Left lung (tissue), 4 donors: ENCODE measurements at regions not wholly inside any gene's neighbourhood (a gene's known extent, or its start where the extent isn't known, plus 50 kb on each side); places are given as distances from the start of the nearest gene placed in this dataset.
A peak's percentile ranks its signal among the peaks of the same experiment; 100 is the strongest.
"Not testable (repeated sequence)": the region's sequence is repeated elsewhere in the genome, so short reads cannot be mapped to it uniquely, and the experiment has no call there.

Source experiments
- ATAC-seq: fragments of 200-7000 bp; cut with Tn5 transposase; one replicate; pipeline ENCODE4 v1.9.1; 2020; ENCODE audit warnings: moderate library complexity
- DNase-seq, 4 donors: peaks; one replicate each; pipeline ENCODE4 v3.0.0-alpha.2; 2013 to 2020
- H3K27ac ChIP-seq, 2 donors: fragments of 200-600 bp; sonication (generic) in 1 of 2; one replicate each; pipeline versions ENCODE4 v1.5.0 to v1.8.0; 2020 to 2021
- H3K27me3 ChIP-seq, 2 donors: fragments of 200-600 bp; sonication (generic) in 1 of 2; one replicate each; pipeline versions ENCODE4 v1.5.0 to v1.8.0; 2020 to 2021
- H3K36me3 ChIP-seq, 2 donors: fragments of 200-600 bp; sonication (generic) in 1 of 2; one replicate each; pipeline versions ENCODE4 v1.5.0 to v1.8.0; 2020 to 2021
- H3K4me1 ChIP-seq, 2 donors: fragments of 200-600 bp; one replicate each; pipeline ENCODE4 v1.8.0; 2021
- H3K4me3 ChIP-seq, 2 donors: fragments of 200-600 bp; sonication (generic) in 1 of 2; one replicate each; pipeline versions ENCODE4 v1.5.0 to v1.8.0; 2020 to 2021; ENCODE audit warnings: mild to moderate bottlenecking in 1 of 2
- H3K9me3 ChIP-seq, 2 donors: fragments of 200-600 bp; sonication (generic) in 1 of 2; one replicate each; pipeline versions ENCODE4 v1.5.0 to v1.8.0; 2020 to 2021
- intact Hi-C, 2 donors: fragments of 100-400 bp; cut with DNase I; formaldehyde crosslinking; loops; one replicate each; pipeline versions ENCODE4 v1.11.2 to v1.14.2; 2022
- TF ChIP-seq, protein P1 (sequence below), 2 donors: fragments of 200-600 bp; sonication (generic) in 1 of 2; IDR thresholded peaks; one replicate each; pipeline versions ENCODE4 v1.5.0 to v1.8.0; 2021; ENCODE audit warnings: antibody characterized with exemption in 2 of 2
- donor health status: DM: no; HTN: yes; CAD: no.
- donor health status: DM: no; HTN: no; CAD: no.

DNA sequence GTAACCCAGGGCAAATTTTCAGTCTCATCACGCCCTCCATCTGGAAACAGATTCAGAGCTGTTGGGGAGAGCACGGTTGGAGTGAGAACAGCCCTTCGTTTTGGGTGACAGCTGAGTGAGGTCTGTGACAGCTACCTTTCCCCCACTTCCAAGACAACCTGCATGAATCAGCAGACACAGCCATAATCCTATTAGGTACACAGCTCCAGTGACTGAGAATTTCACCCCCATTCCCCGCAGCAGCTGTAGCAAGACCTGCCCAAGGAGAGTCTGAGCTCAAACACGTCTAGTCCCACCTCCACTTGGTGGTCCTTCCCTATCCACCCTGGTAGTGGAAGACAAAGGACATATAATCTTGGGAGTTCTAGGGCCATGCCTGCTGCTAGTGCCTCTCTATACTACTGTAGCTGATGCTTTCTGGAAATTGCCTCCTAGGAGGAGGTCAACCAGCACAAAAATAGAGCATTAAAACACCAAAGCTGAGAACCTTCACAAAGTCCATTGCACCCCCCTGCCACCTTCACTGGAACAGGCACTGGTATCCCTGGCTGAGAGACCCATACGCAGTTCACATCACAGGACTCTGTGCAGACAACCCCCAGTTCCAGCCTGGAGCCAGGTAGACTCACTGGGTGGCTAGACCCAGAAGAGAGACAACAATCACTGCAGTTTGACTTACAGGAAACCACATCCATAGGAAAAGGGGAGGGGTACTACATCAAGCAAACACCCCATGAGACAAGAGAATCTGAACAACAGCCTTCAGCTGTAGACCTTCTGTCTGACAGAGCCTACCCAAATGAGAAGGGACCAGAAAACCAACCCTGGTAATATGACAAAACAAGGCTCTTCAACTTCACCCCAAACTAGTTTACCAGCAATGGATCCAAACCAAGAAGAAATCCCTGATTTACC is 448.6 kb upstream of the CBLB start:
- Histone ChIP-seq H3K27me3 (no peaks in the 10 kb centered on the region), H3K36me3 (no peaks in the 10 kb centered on the region), H3K4me3 (no peak overlapping the region), H3K4me1 (no peaks in the 10 kb centered on the region), H3K27ac (no peak overlapping the region), H3K9me3 (no peaks in the 10 kb centered on the region)
- DNase-seq (no peak), ATAC-seq (no peak)
- intact Hi-C loops = no loop called here
- TF ChIP-seq, protein P1, sequence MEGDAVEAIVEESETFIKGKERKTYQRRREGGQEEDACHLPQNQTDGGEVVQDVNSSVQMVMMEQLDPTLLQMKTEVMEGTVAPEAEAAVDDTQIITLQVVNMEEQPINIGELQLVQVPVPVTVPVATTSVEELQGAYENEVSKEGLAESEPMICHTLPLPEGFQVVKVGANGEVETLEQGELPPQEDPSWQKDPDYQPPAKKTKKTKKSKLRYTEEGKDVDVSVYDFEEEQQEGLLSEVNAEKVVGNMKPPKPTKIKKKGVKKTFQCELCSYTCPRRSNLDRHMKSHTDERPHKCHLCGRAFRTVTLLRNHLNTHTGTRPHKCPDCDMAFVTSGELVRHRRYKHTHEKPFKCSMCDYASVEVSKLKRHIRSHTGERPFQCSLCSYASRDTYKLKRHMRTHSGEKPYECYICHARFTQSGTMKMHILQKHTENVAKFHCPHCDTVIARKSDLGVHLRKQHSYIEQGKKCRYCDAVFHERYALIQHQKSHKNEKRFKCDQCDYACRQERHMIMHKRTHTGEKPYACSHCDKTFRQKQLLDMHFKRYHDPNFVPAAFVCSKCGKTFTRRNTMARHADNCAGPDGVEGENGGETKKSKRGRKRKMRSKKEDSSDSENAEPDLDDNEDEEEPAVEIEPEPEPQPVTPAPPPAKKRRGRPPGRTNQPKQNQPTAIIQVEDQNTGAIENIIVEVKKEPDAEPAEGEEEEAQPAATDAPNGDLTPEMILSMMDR (IDR thresholded peaks at IDR 0.05) = no peak

DNA sequence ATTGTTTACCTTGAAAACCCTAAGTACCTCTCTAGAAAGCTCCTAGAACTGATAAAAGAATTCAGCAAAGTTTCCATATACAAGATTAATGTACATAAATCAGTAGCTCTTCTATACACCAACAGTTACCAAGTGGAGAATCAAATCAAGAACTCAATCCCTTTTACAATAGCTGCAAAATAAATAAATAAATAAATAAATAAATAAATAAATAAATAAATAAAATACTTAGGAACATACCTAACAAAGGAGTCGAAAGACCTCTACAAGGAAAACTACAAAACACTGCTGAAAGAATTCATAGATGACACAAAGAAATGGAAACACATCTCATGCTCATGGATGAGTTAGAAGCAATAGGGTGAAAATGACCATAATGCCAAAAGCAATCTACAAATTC is 452.6 kb upstream of the CBLB start:
- DNase-seq, ATAC-seq, H3K27ac ChIP-seq, H3K4me3 ChIP-seq, H3K36me3 ChIP-seq, intact Hi-C loops, H3K4me1 ChIP-seq, H3K27me3 ChIP-seq: not testable (repeated sequence)
- H3K9me3 ChIP-seq = peaks cover 0 to 20% of the 10 kb centered on the region in 2 donors

DNA sequence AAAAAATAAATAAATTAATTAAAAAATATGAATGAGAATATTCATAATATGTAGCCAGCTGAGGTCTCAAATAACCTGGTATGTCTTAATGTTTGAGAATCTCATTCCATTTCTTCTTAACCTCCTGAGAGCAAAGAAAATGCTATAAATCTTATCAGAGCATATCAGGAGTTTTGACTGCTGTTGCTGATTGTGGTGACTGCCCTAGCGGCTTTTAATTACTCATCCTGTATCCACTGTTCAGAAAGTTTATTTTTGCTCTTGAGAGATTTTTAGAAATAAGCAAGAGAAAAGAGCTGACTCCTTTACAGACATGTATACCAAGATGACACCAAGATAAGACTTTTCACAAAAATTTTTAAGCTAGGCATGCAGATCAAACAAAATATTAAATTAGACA is 454.8 kb upstream of the CBLB start:
- intact Hi-C loops = no loop called here

DNA sequence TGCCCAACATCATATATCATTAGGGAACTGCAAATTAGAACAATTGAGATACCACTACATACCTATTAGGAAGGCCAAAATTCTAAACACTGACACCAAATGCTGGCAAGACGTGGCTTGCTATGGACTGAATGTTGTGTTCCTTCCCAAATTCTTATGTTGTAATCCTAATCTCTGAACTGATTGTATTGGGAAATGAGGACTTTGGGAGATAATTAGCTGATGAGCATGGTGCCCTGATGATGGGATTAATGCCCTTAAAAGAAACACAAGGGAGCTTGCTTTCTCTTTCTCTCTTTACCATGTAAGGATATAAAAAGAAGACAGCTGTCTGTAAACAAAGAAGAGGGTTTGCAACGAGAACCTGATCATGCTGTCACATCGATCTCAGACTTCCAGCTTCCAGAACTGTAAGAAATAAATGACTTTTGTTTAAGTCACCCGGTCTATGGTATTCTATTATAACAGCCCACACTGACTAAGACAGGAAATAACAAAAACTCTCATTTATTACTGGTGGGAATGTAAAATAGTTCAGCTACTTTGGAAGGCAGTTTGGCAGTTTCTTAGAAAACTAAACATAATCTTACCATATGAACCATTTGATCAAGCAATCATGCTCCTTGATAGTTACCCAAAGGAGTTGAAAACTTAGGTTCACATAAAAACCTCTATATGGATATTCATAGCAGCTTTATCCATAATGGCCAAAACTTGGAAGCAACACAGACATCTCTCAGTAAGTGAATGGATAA is 458.3 kb upstream of the CBLB start:
- Histone ChIP-seq H3K36me3 (no peaks in the 10 kb centered on the region), H3K4me3 (no peak overlapping the region), H3K9me3 (peaks cover 0 to 20% of the 10 kb centered on the region in 2 donors), H3K4me1 (no peaks in the 10 kb centered on the region), H3K27ac (no peak overlapping the region), H3K27me3 (no peaks in the 10 kb centered on the region)
- DNase-seq = no peak
- TF ChIP-seq, protein P1 (IDR thresholded peaks at IDR 0.05) = no peak
- intact Hi-C loops = no loop called here
- no peak for ATAC-seq

More for the DNA sequence above, 454.8 kb upstream of the CBLB start:
- H3K27me3 ChIP-seq = no peaks in the 10 kb centered on the region
- H3K27ac ChIP-seq = no peak overlapping the region
- TF ChIP-seq, protein P1 (IDR thresholded peaks at IDR 0.05) = no peak
- ATAC-seq = no peak
- no peaks in the 10 kb centered on the region for H3K4me1 ChIP-seq
- no peaks in the 10 kb centered on the region for H3K36me3 ChIP-seq
- H3K4me3 ChIP-seq = no peak overlapping the region
- H3K9me3 ChIP-seq = peaks cover 0 to 20% of the 10 kb centered on the region in 2 donors
- DNase-seq = no peak

DNA sequence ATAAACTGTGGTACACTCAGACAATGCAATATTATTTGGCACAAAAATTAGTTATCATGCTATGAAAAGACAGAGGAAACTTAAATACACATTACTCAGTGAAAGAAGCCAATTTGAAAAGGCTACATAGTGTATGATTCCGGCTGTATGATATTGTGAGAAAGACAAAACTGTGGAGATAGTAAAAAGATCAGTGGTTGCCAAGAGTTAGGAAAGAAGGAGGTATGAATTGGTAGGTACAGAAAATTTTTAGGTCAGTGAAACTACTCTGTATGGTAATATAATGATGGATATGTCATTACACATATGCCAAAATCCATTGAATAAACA is 458.8 kb upstream of the CBLB start:
- intact Hi-C loops = no loop called here
- H3K27me3 ChIP-seq = no peaks in the 10 kb centered on the region
- no peaks in the 10 kb centered on the region for H3K36me3 ChIP-seq
- no peak overlapping the region for H3K27ac ChIP-seq
- H3K4me1 ChIP-seq = no peaks in the 10 kb centered on the region
- DNase-seq (peak in 2 of 4 donors; percentile 35 to 40), ATAC-seq (no peak)
- no peak overlapping the region for H3K4me3 ChIP-seq
- TF ChIP-seq, protein P1 (IDR thresholded peaks at IDR 0.05) = no peak
- peaks cover 0 to 20% of the 10 kb centered on the region in 2 donors for H3K9me3 ChIP-seq
